ENCODE measurements at regions not wholly inside any gene's neighbourhood (a gene's known extent, or its start where the extent isn't known, plus 50 kb on each side); places are given as distances from the start of the nearest gene placed in this dataset.

- no peak overlapping the region for H2BK15ac ChIP-seq (ENCODE audit: low read depth, low read length)
- no peak overlapping the region for H3K14ac ChIP-seq (ENCODE audit: insufficient read depth, low read length)
- no peak overlapping the region for H3K4me2 ChIP-seq (ENCODE audit: insufficient read depth, insufficient read length, low read length)
- no peak overlapping the region for H3K56ac ChIP-seq (ENCODE audit: insufficient read length, low read depth, low read length)
- no peak overlapping the region for H4K8ac ChIP-seq (replicated peaks; ENCODE audit: insufficient read length, low read depth, low read length)
- no peak overlapping the region for H3T11ph ChIP-seq (ENCODE audit: low read length)
- H2AFZ ChIP-seq (ENCODE audit: low read length), result no peak overlapping the region
- no peak overlapping the region for H3K4me3 Mint-ChIP-seq
- no peaks in the 10 kb centered on the region for H3K9me3 ChIP-seq (ENCODE audit: control insufficient read depth, low read depth, low read length)
- H3K18ac ChIP-seq (ENCODE audit: insufficient read length, low read depth, low read length), result no peak overlapping the region
- TF ChIP-seq, protein P1, sequence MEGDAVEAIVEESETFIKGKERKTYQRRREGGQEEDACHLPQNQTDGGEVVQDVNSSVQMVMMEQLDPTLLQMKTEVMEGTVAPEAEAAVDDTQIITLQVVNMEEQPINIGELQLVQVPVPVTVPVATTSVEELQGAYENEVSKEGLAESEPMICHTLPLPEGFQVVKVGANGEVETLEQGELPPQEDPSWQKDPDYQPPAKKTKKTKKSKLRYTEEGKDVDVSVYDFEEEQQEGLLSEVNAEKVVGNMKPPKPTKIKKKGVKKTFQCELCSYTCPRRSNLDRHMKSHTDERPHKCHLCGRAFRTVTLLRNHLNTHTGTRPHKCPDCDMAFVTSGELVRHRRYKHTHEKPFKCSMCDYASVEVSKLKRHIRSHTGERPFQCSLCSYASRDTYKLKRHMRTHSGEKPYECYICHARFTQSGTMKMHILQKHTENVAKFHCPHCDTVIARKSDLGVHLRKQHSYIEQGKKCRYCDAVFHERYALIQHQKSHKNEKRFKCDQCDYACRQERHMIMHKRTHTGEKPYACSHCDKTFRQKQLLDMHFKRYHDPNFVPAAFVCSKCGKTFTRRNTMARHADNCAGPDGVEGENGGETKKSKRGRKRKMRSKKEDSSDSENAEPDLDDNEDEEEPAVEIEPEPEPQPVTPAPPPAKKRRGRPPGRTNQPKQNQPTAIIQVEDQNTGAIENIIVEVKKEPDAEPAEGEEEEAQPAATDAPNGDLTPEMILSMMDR (conservative IDR thresholded peaks at IDR 0.05), result no peak
- no peaks in the 10 kb centered on the region; a peak in 2 of 7 replicates for H3K36me3 Mint-ChIP-seq (ENCODE audit: insufficient read depth in 1 of 3, low read depth in 3 of 3)
- H2BK5ac ChIP-seq (ENCODE audit: insufficient read length, low read length), result no peak overlapping the region
- H3K79me1 ChIP-seq (ENCODE audit: insufficient read depth, low read depth, low read length, poor library complexity, severe bottlenecking), result no peaks in the 10 kb centered on the region
- no peak overlapping the region for H4K5ac ChIP-seq (ENCODE audit: insufficient read length, low read depth, low read length)
- H3K27ac Mint-ChIP-seq, result no peak overlapping the region
- no peak for DNase-seq
- no peaks in the 10 kb centered on the region for H4K20me1 ChIP-seq (ENCODE audit: control insufficient read depth, insufficient read depth, insufficient read length)
- H2BK120ac ChIP-seq (ENCODE audit: low read depth, low read length, poor library complexity, severe bottlenecking), result no peak overlapping the region
- H3K27ac ChIP-seq (ENCODE audit: insufficient read length, low read depth, low read length), result no peak overlapping the region
- H3K79me2 ChIP-seq (ENCODE audit: insufficient read depth, low read length), result no peaks in the 10 kb centered on the region
- H3K27me3 Mint-ChIP-seq (ENCODE audit: low read depth), result no peaks in the 10 kb centered on the region; the same call in 1 of the 2 replicates
- no peak overlapping the region for H2AK5ac ChIP-seq (ENCODE audit: insufficient read length, low read length)
- peaks cover 3% of the 10 kb centered on the region; the same call in 1 of the 2 replicates for H3K4me1 ChIP-seq (ENCODE audit: insufficient read depth, low read length)
- no peaks in the 10 kb centered on the region for H3K27me3 ChIP-seq (ENCODE audit: insufficient read depth, low read length)
- H4K91ac ChIP-seq (ENCODE audit: insufficient read length, low read depth, low read length), result no peak overlapping the region
- no peak overlapping the region for H3K9ac ChIP-seq (ENCODE audit: extremely low read depth, insufficient read length, low read length)
- no peak overlapping the region for H3K4ac ChIP-seq (ENCODE audit: low read depth, low read length)
- no peak overlapping the region for H3K23ac ChIP-seq (ENCODE audit: insufficient read length, low read depth, low read length)
- H3K23me2 ChIP-seq (ENCODE audit: insufficient read length, low read depth, low read length, poor library complexity, severe bottlenecking), result no peaks in the 10 kb centered on the region
- H3K4me1 Mint-ChIP-seq, result peaks cover 32 to 34% of the 10 kb centered on the region in 2 experiments
- peaks cover 0 to 1% of the 10 kb centered on the region in 2 experiments; a peak in 1 of 5 replicates for H3K9me3 Mint-ChIP-seq
- H2BK12ac ChIP-seq (ENCODE audit: insufficient read length, low read depth, low read length), result no peak overlapping the region
- no CpG with 5 or more reads among the region's 12 CpGs for WGBS (ENCODE audit: extremely low coverage, insufficient read length, low lambda C conversion rate)
- no peak overlapping the region for H2BK20ac ChIP-seq (ENCODE audit: low read depth, low read length, poor library complexity, severe bottlenecking)
Observed at GRCh38 chr1:173127369-173128307, 76.9 kb upstream of the TNFSF18 start.

Data from H9 (cell line).